Lung microvascular endothelial cell (primary cell): ENCODE measurements at regions not wholly inside any gene's neighbourhood (a gene's known extent, or its start where the extent isn't known, plus 50 kb on each side); places are given as distances from the start of the nearest gene placed in this dataset.
"Not testable (repeated sequence)": the region's sequence is repeated elsewhere in the genome, so short reads cannot be mapped to it uniquely, and the experiment has no call there.

ENCODE experiments used
- DNase-seq, 2 donors: peaks; one replicate each; pipeline versions ENCODE4 v3.0.0 to v3.0.0-alpha.2; 2010; ENCODE audit warnings: low read depth in 2 of 2

DNA sequence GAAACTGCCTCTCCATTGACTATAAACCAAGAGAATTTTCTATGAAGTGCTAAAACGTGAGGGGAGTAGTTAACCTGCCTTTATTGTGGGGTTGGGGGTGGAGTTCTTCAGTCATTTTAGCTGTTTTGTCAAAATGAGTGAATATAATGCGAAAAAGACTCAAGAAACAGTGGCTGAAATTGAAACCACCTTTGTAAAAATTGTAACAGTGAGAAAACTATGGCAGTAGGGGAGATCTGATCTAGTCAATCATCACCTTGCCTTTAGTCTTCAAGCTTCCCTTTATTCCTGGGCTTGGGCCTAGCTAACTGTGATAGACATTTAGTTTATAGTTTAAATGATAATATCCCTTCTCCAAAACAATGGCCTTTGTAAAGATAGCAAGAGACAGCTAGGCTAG lies 1927.3 kb downstream of the STIM2 start:
- DNase-seq: no peak

GRCh38 chr4:28788929-28789490 lies 1928.4 kb downstream of the STIM2 start:
- DNase-seq: no peak

- no peak for DNase-seq
These were observed 1927.1 kb upstream of the PCDH7 start for GRCh38 chr4:28792917-28793597.

DNA sequence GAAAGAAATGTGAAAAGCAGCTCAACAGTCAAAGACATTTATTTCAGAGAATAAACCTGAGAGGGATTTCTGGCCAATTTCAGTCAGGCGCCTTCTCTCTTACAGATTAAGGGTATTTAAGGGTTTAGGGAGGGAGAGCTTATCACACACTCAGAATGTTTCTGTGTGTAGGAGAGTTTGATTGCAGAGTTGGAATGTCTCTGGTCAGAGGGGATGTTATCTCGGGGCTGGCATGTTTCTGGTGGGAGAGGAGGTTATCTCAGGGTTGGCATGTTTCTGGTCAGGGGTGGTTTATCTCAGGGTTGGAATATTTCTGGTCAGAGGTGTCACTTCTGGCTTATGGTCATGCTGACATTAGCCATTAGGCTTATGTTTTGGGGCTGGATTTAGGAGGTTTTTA lies 1920.5 kb upstream of the PCDH7 start:
- no peak for DNase-seq

DNA sequence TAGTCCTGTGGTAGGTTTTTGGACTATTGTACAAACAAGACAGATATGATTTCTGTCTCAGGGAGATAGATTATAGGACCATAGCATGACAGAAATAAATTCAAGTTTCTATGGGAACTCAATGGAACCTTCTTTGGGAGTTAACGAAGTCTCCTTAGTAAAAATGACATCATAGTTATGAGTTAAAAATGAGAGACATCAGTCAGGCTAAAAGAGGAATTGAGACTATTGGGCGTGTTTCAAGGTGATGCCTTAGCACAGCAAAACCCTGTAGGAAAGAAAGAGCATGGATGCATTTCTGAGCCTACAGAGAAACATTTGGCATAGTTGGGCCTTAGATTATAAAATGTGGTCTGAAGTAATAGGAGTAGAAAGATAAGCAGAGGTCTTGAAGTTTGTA lies 1909.1 kb upstream of the PCDH7 start:
- no peak for DNase-seq

GRCh38 chr4:28822163-28822562 lies 1898.0 kb upstream of the PCDH7 start:
- no peak for DNase-seq

DNA sequence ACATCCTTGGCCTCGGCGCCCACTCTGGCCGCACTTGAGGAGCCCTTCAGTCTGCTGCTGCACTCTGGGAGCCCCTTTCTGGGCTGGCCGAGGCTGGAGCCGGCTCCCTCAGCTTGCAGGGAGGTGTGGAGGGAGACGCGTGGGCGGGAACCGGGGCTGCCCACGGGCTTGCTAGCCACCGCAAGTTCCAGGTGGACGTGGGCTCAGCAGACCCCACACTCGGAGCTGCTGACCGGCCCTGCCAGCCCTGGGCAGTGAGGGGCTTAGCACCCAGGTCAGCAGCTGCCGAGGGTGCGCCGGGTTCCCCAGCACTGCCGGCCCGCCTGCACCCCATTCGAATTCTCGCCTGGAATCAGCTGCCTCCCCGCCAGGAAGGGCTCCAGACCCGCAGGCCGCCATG lies 1892.3 kb upstream of the PCDH7 start:
- no peak for DNase-seq

DNA sequence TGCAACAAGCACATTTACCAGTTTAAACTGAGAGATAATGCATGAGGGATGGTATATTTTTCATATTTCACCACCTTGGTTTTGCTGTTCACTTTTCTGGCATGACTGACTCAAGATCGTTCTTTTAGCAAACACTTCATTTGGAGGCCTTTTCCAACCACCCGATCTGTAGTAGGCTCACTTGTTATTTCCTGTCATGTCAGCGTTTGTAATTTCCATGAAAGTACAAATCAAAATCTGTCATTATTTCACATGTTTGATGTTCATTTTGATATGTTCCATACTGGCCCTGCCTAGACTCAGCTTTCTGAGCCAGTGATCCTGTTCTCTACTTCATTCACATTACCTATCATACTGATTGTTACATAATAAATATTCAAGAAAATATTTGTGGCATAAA lies 1888.3 kb upstream of the PCDH7 start:
- no peak for DNase-seq

DNA sequence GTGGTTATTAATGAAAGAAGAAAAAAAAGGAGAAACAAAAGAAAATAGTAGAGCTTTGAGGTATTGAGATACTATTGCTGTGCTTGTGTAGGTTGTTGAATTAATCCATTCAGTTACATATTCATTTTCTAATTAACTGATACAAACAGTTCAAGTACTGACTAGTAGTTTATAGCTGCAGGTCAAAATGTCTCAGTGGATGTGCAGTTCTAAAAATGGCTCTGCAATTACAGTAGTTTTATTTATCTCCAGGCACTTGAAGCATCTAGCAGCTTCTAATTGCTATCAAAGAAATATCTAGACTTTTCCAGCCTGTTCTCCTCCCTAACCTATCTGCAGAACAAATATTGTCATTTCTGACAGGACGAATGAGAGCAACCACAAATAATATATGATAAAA lies 1887.7 kb upstream of the PCDH7 start:
- no peak for DNase-seq

DNA sequence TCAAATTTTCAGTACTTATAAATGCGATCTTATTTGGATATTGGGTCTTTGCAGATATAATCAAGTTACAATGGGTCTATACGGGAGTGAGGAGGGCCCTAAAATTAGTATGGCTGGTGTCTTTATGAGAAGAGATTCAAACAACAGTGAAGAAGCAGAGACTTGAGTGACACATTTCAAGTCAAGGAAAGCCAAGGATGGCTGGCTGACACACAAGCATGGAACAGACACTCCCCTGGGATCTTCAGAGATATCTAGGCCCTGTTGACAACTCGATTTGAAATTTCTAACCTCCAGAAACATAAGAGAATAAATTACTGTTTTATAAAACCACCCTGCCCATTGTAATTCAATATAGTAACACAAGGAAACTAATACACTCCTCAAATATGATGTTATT lies 1886.0 kb upstream of the PCDH7 start:
- no peak for DNase-seq

- DNase-seq: no peak
These were observed 1884.7 kb upstream of the PCDH7 start for GRCh38 chr4:28835501-28835900.

GRCh38 chr4:28842271-28842670 lies 1877.9 kb upstream of the PCDH7 start:
- no peak for DNase-seq

GRCh38 chr4:28845158-28845557 lies 1875.0 kb upstream of the PCDH7 start:
- no peak for DNase-seq

GRCh38 chr4:28857028-28857427 lies 1863.1 kb upstream of the PCDH7 start:
- not testable (repeated sequence) for DNase-seq

DNA sequence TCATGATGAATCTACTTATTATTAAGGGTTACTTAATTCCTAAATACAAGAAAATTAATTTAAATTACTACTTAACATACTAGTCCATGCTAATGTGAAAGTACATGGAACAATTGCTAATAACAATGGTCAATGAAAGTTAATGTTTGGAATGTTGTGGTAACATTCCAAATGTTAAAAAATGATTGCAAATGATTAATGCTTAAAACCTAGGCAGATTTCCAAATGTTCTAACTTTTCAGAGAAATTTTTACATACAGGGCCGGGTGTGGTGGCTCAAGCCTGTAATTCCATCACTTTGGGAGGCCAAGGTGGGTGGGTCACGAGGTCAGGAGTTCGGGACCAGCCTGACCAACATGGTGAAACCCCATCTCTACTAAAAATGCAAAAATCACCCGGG lies 1851.3 kb upstream of the PCDH7 start:
- DNase-seq: no peak

GRCh38 chr4:28879178-28879577 lies 1841.0 kb upstream of the PCDH7 start:
- no peak for DNase-seq

- DNase-seq: no peak
These were observed 1840.3 kb upstream of the PCDH7 start for GRCh38 chr4:28879900-28880299.

GRCh38 chr4:28883211-28883610 lies 1837.0 kb upstream of the PCDH7 start:
- no peak for DNase-seq

DNA sequence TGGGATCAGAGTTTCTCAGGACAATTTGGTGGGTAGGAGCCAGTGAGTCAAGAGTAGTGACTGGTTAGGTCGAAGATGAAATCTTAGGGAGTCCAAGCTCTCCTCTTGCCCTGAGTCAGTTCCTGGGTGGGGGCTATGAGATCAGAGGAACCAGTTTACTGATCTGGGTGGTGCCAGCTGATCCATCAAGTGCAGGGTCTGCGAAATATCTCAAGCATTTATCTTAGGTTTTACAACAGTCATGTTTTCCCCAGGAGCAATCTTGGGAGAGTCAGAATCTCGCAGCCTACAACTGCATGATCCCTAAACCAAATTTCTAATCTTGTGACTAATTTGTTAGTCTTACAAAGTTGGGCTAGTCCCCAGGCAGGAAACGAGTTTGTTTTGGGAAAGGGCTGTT lies 1833.2 kb upstream of the PCDH7 start:
- no peak for DNase-seq

GRCh38 chr4:28890949-28891775 lies 1829.0 kb upstream of the PCDH7 start:
- DNase-seq: no peak

GRCh38 chr4:28913466-28913865 lies 1806.7 kb upstream of the PCDH7 start:
- no peak for DNase-seq

DNA sequence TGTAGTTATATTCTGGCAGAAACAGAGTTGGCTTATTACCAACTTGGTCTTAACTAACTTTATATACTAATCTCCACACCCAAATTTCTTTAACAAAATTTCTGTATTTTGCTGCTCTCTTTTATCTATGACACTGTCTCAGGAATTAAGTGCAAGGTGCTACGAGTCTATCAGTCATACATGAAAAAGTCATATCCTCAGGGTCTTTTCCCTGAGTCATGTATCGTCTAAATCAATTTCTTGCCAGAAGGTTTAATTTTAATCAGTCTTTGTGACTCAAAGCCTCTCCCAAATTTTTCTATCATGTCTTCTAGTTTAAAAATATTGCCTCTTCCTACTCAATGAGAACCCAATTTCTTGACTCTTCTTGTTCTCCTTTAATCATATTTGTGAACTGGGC lies 1803.6 kb upstream of the PCDH7 start:
- no peak for DNase-seq

DNA sequence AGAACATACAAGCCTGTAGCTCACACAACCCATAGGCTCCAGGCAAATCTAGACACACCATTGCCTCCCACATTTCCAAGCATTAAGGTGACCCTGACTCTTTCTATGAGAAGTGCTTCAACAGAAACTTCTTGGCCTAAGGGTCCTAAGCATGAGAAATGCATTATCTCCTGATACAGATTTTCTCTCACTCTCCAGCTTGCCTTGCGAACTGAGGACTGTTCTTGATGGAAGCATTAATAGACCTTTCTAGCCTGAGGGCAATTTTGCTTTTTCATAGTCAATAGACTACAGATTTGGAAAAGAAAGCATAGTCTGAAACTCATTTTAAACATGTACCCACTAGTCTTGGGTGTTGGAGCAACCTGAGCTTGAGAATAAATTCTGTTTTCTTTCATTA lies 1801.3 kb upstream of the PCDH7 start:
- DNase-seq: no peak
